ENCODE measurements at regions not wholly inside any gene's neighbourhood (a gene's known extent, or its start where the extent isn't known, plus 50 kb on each side); places are given as distances from the start of the nearest gene placed in this dataset.

- TF ChIP-seq EZH2phosphoT487 (conservative IDR thresholded peaks at IDR 0.05; ENCODE audit: low read length) (no peak), CTCF (IDR thresholded peaks at IDR 0.05; ENCODE audit: insufficient read depth, low read length, poor library complexity, severe bottlenecking) (no peak)
- no peaks in the 10 kb centered on the region for H3K27me3 ChIP-seq (ENCODE audit: low read length)
- H3K4me2 ChIP-seq (ENCODE audit: low read depth, low read length, poor library complexity, severe bottlenecking), result no peak overlapping the region
Measured at GRCh38 chrX:39338583-39338982, 537.3 kb downstream of the MID1IP1 start.

GRCh38 chrX:39356119-39356807, 555.0 kb downstream of the MID1IP1 start:
- H4K20me1 ChIP-seq (ENCODE audit: low read depth, low read length), result no peaks in the 10 kb centered on the region
- H3K36me3 ChIP-seq (ENCODE audit: low read length), result no peaks in the 10 kb centered on the region
- H3K9ac ChIP-seq (ENCODE audit: low read length), result no peak overlapping the region
- H3K27me3 ChIP-seq (ENCODE audit: low read length), result no peaks in the 10 kb centered on the region
- no peak overlapping the region for H3K4me3 ChIP-seq (ENCODE audit: insufficient read depth, low read length, poor library complexity, severe bottlenecking)
- no peak overlapping the region for H3K27ac ChIP-seq (ENCODE audit: low read depth, low read length)
- no peak overlapping the region for H2AFZ ChIP-seq (ENCODE audit: low read depth, low read length, severe bottlenecking)
- TF ChIP-seq CTCF (IDR thresholded peaks at IDR 0.05; ENCODE audit: insufficient read depth, low read length, poor library complexity, severe bottlenecking) (no peak), EZH2phosphoT487 (conservative IDR thresholded peaks at IDR 0.05; ENCODE audit: low read length) (no peak)
- no peaks in the 10 kb centered on the region for H3F3A ChIP-seq (ENCODE audit: insufficient read depth)
- H3K4me2 ChIP-seq (ENCODE audit: low read depth, low read length, poor library complexity, severe bottlenecking), result no peak overlapping the region
- H3K9me2 ChIP-seq (replicated peaks; ENCODE audit: insufficient read depth, low read length), result no peaks in the 10 kb centered on the region
- no peaks in the 10 kb centered on the region for H3K79me2 ChIP-seq (ENCODE audit: insufficient read depth, low read length)
- no peaks in the 10 kb centered on the region for H3K9me3 ChIP-seq (ENCODE audit: insufficient read depth, low read length)

More at GRCh38 chrX:39338583-39338982, 537.3 kb downstream of the MID1IP1 start:
- Histone ChIP-seq H3K27ac (ENCODE audit: low read depth, low read length) (no peak overlapping the region), H3K9me2 (replicated peaks; ENCODE audit: insufficient read depth, low read length) (no peaks in the 10 kb centered on the region), H3K36me3 (ENCODE audit: low read length) (no peaks in the 10 kb centered on the region), H3K79me2 (ENCODE audit: insufficient read depth, low read length) (no peaks in the 10 kb centered on the region), H4K20me1 (ENCODE audit: low read depth, low read length) (no peaks in the 10 kb centered on the region), H3K9ac (ENCODE audit: low read length) (no peak overlapping the region), H3K4me3 (ENCODE audit: insufficient read depth, low read length, poor library complexity, severe bottlenecking) (no peak overlapping the region), H3F3A (ENCODE audit: insufficient read depth) (no peaks in the 10 kb centered on the region), H3K9me3 (ENCODE audit: insufficient read depth, low read length) (no peaks in the 10 kb centered on the region), H2AFZ (ENCODE audit: low read depth, low read length, severe bottlenecking) (no peak overlapping the region)

GRCh38 chrX:39360101-39360500, 558.8 kb downstream of the MID1IP1 start:
- Histone ChIP-seq H3K9ac (ENCODE audit: low read length) (no peak overlapping the region), H3K27ac (ENCODE audit: low read depth, low read length) (no peak overlapping the region), H3F3A (ENCODE audit: insufficient read depth) (no peaks in the 10 kb centered on the region), H3K79me2 (ENCODE audit: insufficient read depth, low read length) (no peaks in the 10 kb centered on the region), H3K9me3 (ENCODE audit: insufficient read depth, low read length) (no peaks in the 10 kb centered on the region), H3K4me3 (ENCODE audit: insufficient read depth, low read length, poor library complexity, severe bottlenecking) (no peak overlapping the region), H3K4me2 (ENCODE audit: low read depth, low read length, poor library complexity, severe bottlenecking) (no peak overlapping the region), H3K9me2 (replicated peaks; ENCODE audit: insufficient read depth, low read length) (no peaks in the 10 kb centered on the region), H2AFZ (ENCODE audit: low read depth, low read length, severe bottlenecking) (no peak overlapping the region), H3K36me3 (ENCODE audit: low read length) (no peaks in the 10 kb centered on the region), H4K20me1 (ENCODE audit: low read depth, low read length) (no peaks in the 10 kb centered on the region), H3K27me3 (ENCODE audit: low read length) (no peaks in the 10 kb centered on the region)
- TF ChIP-seq EZH2phosphoT487 (conservative IDR thresholded peaks at IDR 0.05; ENCODE audit: low read length) (no peak), CTCF (IDR thresholded peaks at IDR 0.05; ENCODE audit: insufficient read depth, low read length, poor library complexity, severe bottlenecking) (no peak)
